Parathyroid adenoma (tissue), 2 donors: ENCODE measurements at regions not wholly inside any gene's neighbourhood (a gene's known extent, or its start where the extent isn't known, plus 50 kb on each side); places are given as distances from the start of the nearest gene placed in this dataset.

Source experiments
- H2AFZ ChIP-seq: fragments of 300-600 bp; sonication (generic); one replicate; pipeline ENCODE4 v1.7.0; 2017; ENCODE audit warnings: antibody characterized with exemption, mild to moderate bottlenecking
- H3K27ac ChIP-seq: fragments of 300-600 bp; sonication (generic); one replicate; pipeline ENCODE4 v1.7.0; 2017
- H3K27me3 ChIP-seq: fragments of 300-600 bp; sonication (generic); one replicate; pipeline ENCODE4 v1.7.0; 2017; ENCODE audit warnings: low read length; ENCODE audit not compliant: control insufficient read depth, insufficient read depth
- H3K36me3 ChIP-seq: fragments of 300-600 bp; sonication (generic); one replicate; pipeline ENCODE4 v1.7.0; 2017; ENCODE audit warnings: low read length; ENCODE audit not compliant: control insufficient read depth, insufficient read depth
- H3K4me1 ChIP-seq: fragments of 300-600 bp; sonication (generic); one replicate; pipeline ENCODE4 v1.7.0; 2017; ENCODE audit warnings: control low read depth
- H3K4me2 ChIP-seq: fragments of 300-600 bp; sonication (generic); one replicate; pipeline ENCODE4 v1.7.0; 2017; ENCODE audit warnings: low read length
- H3K4me3 ChIP-seq: fragments of 300-600 bp; sonication (generic); one replicate; pipeline ENCODE4 v1.7.0; 2017; ENCODE audit warnings: low read depth, low read length
- H3K79me2 ChIP-seq: fragments of 300-600 bp; sonication (generic); one replicate; pipeline ENCODE4 v1.7.0; 2017; ENCODE audit warnings: control low read depth
- H3K9ac ChIP-seq: fragments of 300-600 bp; sonication (generic); one replicate; pipeline ENCODE4 v1.7.0; 2017; ENCODE audit warnings: mild to moderate bottlenecking
- H3K9me3 ChIP-seq: fragments of 300-600 bp; sonication (generic); one replicate; pipeline ENCODE4 v1.7.0; 2017; ENCODE audit warnings: low read length; ENCODE audit not compliant: control insufficient read depth
- CTCF ChIP-seq: fragments of 300-600 bp; sonication (generic); IDR thresholded peaks from one replicate; pipeline ENCODE4 v1.7.0; 2017; ENCODE audit warnings: antibody characterized with exemption, mild to moderate bottlenecking
- donor health status: primary hyperparathyroidism.

- no peaks in the 10 kb centered on the region for H3K9me3 ChIP-seq
- H3K36me3 ChIP-seq = no peaks in the 10 kb centered on the region
- no peak overlapping the region for H3K4me2 ChIP-seq
- H3K9ac ChIP-seq = no peak overlapping the region
- no peak for TF ChIP-seq CTCF
- no peak overlapping the region for H3K4me3 ChIP-seq
- H2AFZ ChIP-seq = no peak overlapping the region
- H3K27ac ChIP-seq = no peak overlapping the region
- no peaks in the 10 kb centered on the region for H3K27me3 ChIP-seq
- no peaks in the 10 kb centered on the region for H3K79me2 ChIP-seq
- H3K4me1 ChIP-seq = no peaks in the 10 kb centered on the region
These were observed 749.7 kb upstream of the COX7C start for GRCh38 chr5:85868070-85868469.

DNA sequence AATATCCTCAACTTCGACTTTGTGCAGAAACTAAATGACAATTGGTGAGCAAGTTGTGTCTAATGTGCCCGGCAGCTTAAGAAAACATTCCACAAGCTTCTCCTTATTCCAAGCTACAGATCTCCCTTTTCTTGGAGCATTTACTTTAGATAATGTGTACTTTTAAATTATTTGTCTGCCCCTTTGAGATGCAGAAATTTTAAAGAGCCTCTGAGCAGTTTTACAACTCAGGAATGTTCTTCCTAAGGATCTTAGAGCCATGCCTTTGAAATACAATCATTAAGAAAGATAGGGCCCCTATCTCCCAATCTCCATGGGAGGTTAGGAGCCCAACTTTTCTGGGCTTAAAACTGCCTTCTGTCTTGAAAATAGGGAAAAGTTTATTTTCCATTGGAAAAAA, 723.7 kb upstream of the COX7C start:
- Histone ChIP-seq H3K9ac (no peak overlapping the region), H3K27ac (no peak overlapping the region), H3K79me2 (no peaks in the 10 kb centered on the region), H2AFZ (no peak overlapping the region), H3K27me3 (no peaks in the 10 kb centered on the region), H3K36me3 (no peaks in the 10 kb centered on the region), H3K4me1 (no peaks in the 10 kb centered on the region), H3K4me2 (no peak overlapping the region), H3K4me3 (no peak overlapping the region), H3K9me3 (no peaks in the 10 kb centered on the region)
- no peak for TF ChIP-seq CTCF

GRCh38 chr5:85896514-85896913, 721.2 kb upstream of the COX7C start:
- H3K4me2 ChIP-seq = no peak overlapping the region

DNA sequence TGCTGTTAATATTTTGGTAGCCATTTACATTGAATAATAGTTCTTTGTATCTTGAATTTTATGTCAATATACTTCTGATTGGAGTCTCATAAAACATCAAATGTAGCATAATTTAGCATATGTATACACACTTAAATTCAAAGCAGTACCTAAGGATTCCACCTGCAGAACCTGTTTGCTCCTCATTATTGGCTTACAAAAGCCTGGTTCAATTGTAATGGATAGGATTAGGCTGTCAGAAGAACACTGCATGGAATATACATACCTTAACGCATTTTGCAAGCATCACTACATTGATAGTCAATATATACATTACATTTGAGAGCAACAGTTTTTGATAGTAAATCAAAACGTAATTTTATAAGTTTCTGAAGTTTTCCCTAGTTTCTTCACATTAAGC, 711.3 kb upstream of the COX7C start:
- Histone ChIP-seq H3K9ac (no peak overlapping the region), H3K36me3 (no peaks in the 10 kb centered on the region), H2AFZ (no peak overlapping the region), H3K4me3 (no peak overlapping the region), H3K27me3 (no peaks in the 10 kb centered on the region), H3K4me1 (no peaks in the 10 kb centered on the region), H3K79me2 (no peaks in the 10 kb centered on the region), H3K9me3 (no peaks in the 10 kb centered on the region), H3K4me2 (no peak overlapping the region), H3K27ac (no peak overlapping the region)
- no peak for TF ChIP-seq CTCF

More at GRCh38 chr5:85896514-85896913, 721.2 kb upstream of the COX7C start:
- no peak overlapping the region for H2AFZ ChIP-seq
- no peak overlapping the region for H3K27ac ChIP-seq
- H3K27me3 ChIP-seq = no peaks in the 10 kb centered on the region
- H3K79me2 ChIP-seq = no peaks in the 10 kb centered on the region
- H3K4me3 ChIP-seq = no peak overlapping the region
- H3K4me1 ChIP-seq = no peaks in the 10 kb centered on the region
- no peaks in the 10 kb centered on the region for H3K36me3 ChIP-seq
- no peak overlapping the region for H3K9ac ChIP-seq
- no peaks in the 10 kb centered on the region for H3K9me3 ChIP-seq
- TF ChIP-seq CTCF = no peak

GRCh38 chr5:85910335-85910734, 707.4 kb upstream of the COX7C start:
- H3K27me3 ChIP-seq = no peaks in the 10 kb centered on the region
- H3K79me2 ChIP-seq = no peaks in the 10 kb centered on the region
- no peak overlapping the region for H3K4me2 ChIP-seq
- H3K27ac ChIP-seq = no peak overlapping the region
- no peak overlapping the region for H3K9ac ChIP-seq
- H3K4me3 ChIP-seq = no peak overlapping the region
- no peak overlapping the region for H2AFZ ChIP-seq
- TF ChIP-seq CTCF = no peak
- no peaks in the 10 kb centered on the region for H3K9me3 ChIP-seq
- H3K4me1 ChIP-seq = no peaks in the 10 kb centered on the region
- H3K36me3 ChIP-seq = no peaks in the 10 kb centered on the region
